ENCODE measurements at regions not wholly inside any gene's neighbourhood (a gene's known extent, or its start where the extent isn't known, plus 50 kb on each side); places are given as distances from the start of the nearest gene placed in this dataset.
A peak's percentile ranks its signal among the peaks of the same experiment; 100 is the strongest.
"Not testable (repeated sequence)": the region's sequence is repeated elsewhere in the genome, so short reads cannot be mapped to it uniquely, and the experiment has no call there.

- DNase-seq: no peak
Observed at GRCh38 chr20:41783423-41784208, 165.4 kb upstream of the CHD6 start.

- DNase-seq: no peak
Observed at GRCh38 chr20:41782730-41783406, 164.7 kb upstream of the CHD6 start.

GRCh38 chr20:41782255-41782654 lies 164.1 kb upstream of the CHD6 start:
- no peak for DNase-seq

GRCh38 chr20:41776421-41776820 lies 158.2 kb upstream of the CHD6 start:
- no peak for DNase-seq

GRCh38 chr20:41774291-41774690 lies 156.1 kb upstream of the CHD6 start:
- DNase-seq: no peak

- DNase-seq: no peak
Observed at GRCh38 chr20:41770965-41771364, 152.8 kb upstream of the CHD6 start.

GRCh38 chr20:41770427-41770826 lies 152.2 kb upstream of the CHD6 start:
- DNase-seq: no peak

GRCh38 chr20:41769592-41770018 lies 151.4 kb upstream of the CHD6 start:
- no peak for DNase-seq

GRCh38 chr20:41750137-41750536 lies 132.0 kb upstream of the CHD6 start:
- DNase-seq: no peak

GRCh38 chr20:41748756-41749582 lies 130.8 kb upstream of the CHD6 start:
- DNase-seq: no peak

GRCh38 chr20:41748051-41748450 lies 129.9 kb upstream of the CHD6 start:
- no peak for DNase-seq

GRCh38 chr20:41747226-41747625 lies 129.0 kb upstream of the CHD6 start:
- DNase-seq: no peak

GRCh38 chr20:41746635-41747034 lies 128.5 kb upstream of the CHD6 start:
- DNase-seq: no peak

- peak; percentile 43 to 52 for DNase-seq
Observed at GRCh38 chr20:41738604-41739206, 120.5 kb upstream of the CHD6 start.

GRCh38 chr20:41735949-41736348 lies 117.8 kb upstream of the CHD6 start:
- no peak for DNase-seq

GRCh38 chr20:41734506-41734945 lies 116.3 kb upstream of the CHD6 start:
- DNase-seq: peak; percentile 46 to 61

- DNase-seq: peak in 1 of 2 experiments; percentile 3
Observed at GRCh38 chr20:41733151-41733550, 115.0 kb upstream of the CHD6 start.

GRCh38 chr20:41731198-41731597 lies 113.0 kb upstream of the CHD6 start:
- DNase-seq: not testable (repeated sequence)

GRCh38 chr20:41727681-41728080 lies 109.5 kb upstream of the CHD6 start:
- DNase-seq: not testable (repeated sequence)

GRCh38 chr20:41726727-41727126 lies 108.5 kb upstream of the CHD6 start:
- DNase-seq: no peak

- no peak for DNase-seq
Observed at GRCh38 chr20:41719151-41719550, 101.0 kb upstream of the CHD6 start.

GRCh38 chr20:41717483-41717882 lies 99.3 kb upstream of the CHD6 start:
- no peak for DNase-seq

- DNase-seq: no peak
Observed at GRCh38 chr20:41716911-41717310, 98.7 kb upstream of the CHD6 start.

Measured in Kasumi-1 (cell line).